OCI-LY1 (cell line): ENCODE measurements at regions not wholly inside any gene's neighbourhood (a gene's known extent, or its start where the extent isn't known, plus 50 kb on each side); places are given as distances from the start of the nearest gene placed in this dataset.

Source experiments
- H2AFZ ChIP-seq: fragments of 200-600 bp; sonication (generic), shearing (Covaris generic); 2 replicates; pipeline ENCODE4 v1.6.0; 2014; ENCODE audit warnings: antibody characterized with exemption, mild to moderate bottlenecking, low read length
- H3F3A ChIP-seq: fragments of 200-600 bp; sonication (generic), shearing (Covaris generic); 2 replicates; pipeline ENCODE4 v1.6.0; 2014; ENCODE audit warnings: mild to moderate bottlenecking, antibody characterized with exemption, low read length, moderate library complexity; ENCODE audit not compliant: insufficient read depth
- H3K27ac ChIP-seq: fragments of 200-600 bp; sonication (generic); 2 replicates; pipeline ENCODE4 v1.5.1; 2014; ENCODE audit warnings: low read length, mixed run types, mild to moderate bottlenecking, low read depth; ENCODE audit not compliant: poor library complexity, severe bottlenecking
- H3K27me3 ChIP-seq: fragments of 200-600 bp; sonication (generic); 2 replicates; pipeline ENCODE4 v1.6.0; 2014; ENCODE audit warnings: antibody characterized with exemption, mild to moderate bottlenecking, low read length, moderate library complexity; ENCODE audit not compliant: insufficient read depth
- H3K36me3 ChIP-seq: fragments of 200-600 bp; sonication (generic); 2 replicates; pipeline ENCODE4 v1.6.1; 2014; ENCODE audit warnings: mild to moderate bottlenecking, antibody characterized with exemption, low read length, moderate library complexity, mixed read lengths; ENCODE audit not compliant: insufficient read depth
- H3K4me1 ChIP-seq: fragments of 200-600 bp; sonication (generic); 2 replicates; pipeline ENCODE4 v1.5.1; 2014; ENCODE audit warnings: mild to moderate bottlenecking, low read length, moderate library complexity; ENCODE audit not compliant: insufficient read depth, severe bottlenecking
- H3K4me2 ChIP-seq: fragments of 200-600 bp; sonication (generic), shearing (Covaris generic); 2 replicates; pipeline ENCODE4 v1.6.1; 2014; ENCODE audit warnings: low read length
- H3K4me3 ChIP-seq: fragments of 200-600 bp; sonication (generic); 2 replicates; pipeline ENCODE4 v1.5.1; 2014; ENCODE audit warnings: low read length, low read depth, mild to moderate bottlenecking, mixed read lengths; ENCODE audit not compliant: poor library complexity, severe bottlenecking
- H3K79me2 ChIP-seq: fragments of 200-600 bp; shearing (Covaris generic); 2 replicates; pipeline ENCODE4 v1.6.1; 2016; ENCODE audit warnings: mixed run types, low read length, mixed read lengths; ENCODE audit not compliant: insufficient read depth
- H3K9ac ChIP-seq: fragments of 200-600 bp; sonication (generic), shearing (Covaris generic); 2 replicates; pipeline ENCODE4 v1.6.1; 2014; ENCODE audit warnings: mild to moderate bottlenecking, low read length, mixed read lengths
- H3K9me2 ChIP-seq: fragments of 200-600 bp; sonication (generic), shearing (Covaris generic); 2 replicates; pipeline ENCODE4 v1.6.1; 2014; ENCODE audit warnings: low read depth, mild to moderate bottlenecking, low read length, mixed read lengths
- H3K9me3 ChIP-seq: fragments of 200-600 bp; shearing (Covaris generic); 2 replicates; pipeline ENCODE4 v1.6.1; 2014; ENCODE audit warnings: low read length, mixed read lengths
- H4K20me1 ChIP-seq: fragments of 200-600 bp; sonication (generic), shearing (Covaris generic); 2 replicates; pipeline ENCODE4 v1.6.0; 2016; ENCODE audit warnings: mild to moderate bottlenecking, low read length; ENCODE audit not compliant: insufficient read depth
- CTCF ChIP-seq: fragments of 200-600 bp; sonication (generic), shearing (Covaris generic); IDR thresholded peaks from 2 replicates; pipeline ENCODE4 v1.5.1; 2017; ENCODE audit warnings: mild to moderate bottlenecking, antibody characterized with exemption, low read length, moderate library complexity, mixed read lengths
- EZH2 ChIP-seq: fragments of 200-600 bp; sonication (generic), shearing (Covaris generic); IDR thresholded peaks from 2 replicates; pipeline ENCODE4 v1.8.0; 2017; ENCODE audit warnings: borderline replicate concordance, mixed run types, mild to moderate bottlenecking, antibody characterized with exemption, low read length, moderate library complexity, mixed read lengths

GRCh38 chr3:146823622-146824021, 218.5 kb upstream of the PLSCR5 start:
- Histone ChIP-seq H3K4me2 (no peak overlapping the region), H3K27me3 (no peaks in the 10 kb centered on the region), H3K9ac (no peak overlapping the region), H4K20me1 (no peaks in the 10 kb centered on the region), H3K9me3 (no peaks in the 10 kb centered on the region), H3K36me3 (no peaks in the 10 kb centered on the region), H2AFZ (no peak overlapping the region), H3K9me2 (no peaks in the 10 kb centered on the region; the same call in 1 of the 2 replicates), H3K4me3 (no peak overlapping the region), H3F3A (no peaks in the 10 kb centered on the region), H3K79me2 (no peaks in the 10 kb centered on the region), H3K4me1 (no peaks in the 10 kb centered on the region), H3K27ac (no peak overlapping the region)
- TF ChIP-seq CTCF, result no peak
- TF ChIP-seq EZH2, result no peak

- Histone ChIP-seq H3K27me3 (no peaks in the 10 kb centered on the region), H3K36me3 (no peaks in the 10 kb centered on the region), H3K4me1 (no peaks in the 10 kb centered on the region), H3K4me3 (no peak overlapping the region), H3K4me2 (no peak overlapping the region), H2AFZ (no peak overlapping the region), H3K9me2 (peaks cover 3% of the 10 kb centered on the region; the same call in 1 of the 2 replicates), H3K9me3 (no peaks in the 10 kb centered on the region), H4K20me1 (no peaks in the 10 kb centered on the region; the same call in 1 of the 2 replicates), H3K79me2 (no peaks in the 10 kb centered on the region), H3K9ac (no peak overlapping the region), H3K27ac (no peak overlapping the region), H3F3A (no peaks in the 10 kb centered on the region)
- TF ChIP-seq CTCF (no peak), EZH2 (no peak)
Observed at GRCh38 chr3:146818866-146819265, 213.7 kb upstream of the PLSCR5 start.

GRCh38 chr3:146818301-146818700, 213.2 kb upstream of the PLSCR5 start:
- no peak overlapping the region for H3K27ac ChIP-seq
- H3K36me3 ChIP-seq, result no peaks in the 10 kb centered on the region
- no peaks in the 10 kb centered on the region for H3K79me2 ChIP-seq
- no peaks in the 10 kb centered on the region for H3K4me1 ChIP-seq
- H4K20me1 ChIP-seq, result no peaks in the 10 kb centered on the region; the same call in 1 of the 2 replicates
- peaks cover 3% of the 10 kb centered on the region; the same call in 1 of the 2 replicates for H3K9me2 ChIP-seq
- no peak overlapping the region for H3K9ac ChIP-seq
- H3F3A ChIP-seq, result no peaks in the 10 kb centered on the region
- H3K4me2 ChIP-seq, result no peak overlapping the region
- TF ChIP-seq EZH2 (no peak), CTCF (no peak)
- H3K9me3 ChIP-seq, result no peaks in the 10 kb centered on the region
- no peaks in the 10 kb centered on the region for H3K27me3 ChIP-seq
- H3K4me3 ChIP-seq, result no peak overlapping the region
- no peak overlapping the region for H2AFZ ChIP-seq
